ENCODE measurements at regions not wholly inside any gene's neighbourhood (a gene's known extent, or its start where the extent isn't known, plus 50 kb on each side); places are given as distances from the start of the nearest gene placed in this dataset.

DNA sequence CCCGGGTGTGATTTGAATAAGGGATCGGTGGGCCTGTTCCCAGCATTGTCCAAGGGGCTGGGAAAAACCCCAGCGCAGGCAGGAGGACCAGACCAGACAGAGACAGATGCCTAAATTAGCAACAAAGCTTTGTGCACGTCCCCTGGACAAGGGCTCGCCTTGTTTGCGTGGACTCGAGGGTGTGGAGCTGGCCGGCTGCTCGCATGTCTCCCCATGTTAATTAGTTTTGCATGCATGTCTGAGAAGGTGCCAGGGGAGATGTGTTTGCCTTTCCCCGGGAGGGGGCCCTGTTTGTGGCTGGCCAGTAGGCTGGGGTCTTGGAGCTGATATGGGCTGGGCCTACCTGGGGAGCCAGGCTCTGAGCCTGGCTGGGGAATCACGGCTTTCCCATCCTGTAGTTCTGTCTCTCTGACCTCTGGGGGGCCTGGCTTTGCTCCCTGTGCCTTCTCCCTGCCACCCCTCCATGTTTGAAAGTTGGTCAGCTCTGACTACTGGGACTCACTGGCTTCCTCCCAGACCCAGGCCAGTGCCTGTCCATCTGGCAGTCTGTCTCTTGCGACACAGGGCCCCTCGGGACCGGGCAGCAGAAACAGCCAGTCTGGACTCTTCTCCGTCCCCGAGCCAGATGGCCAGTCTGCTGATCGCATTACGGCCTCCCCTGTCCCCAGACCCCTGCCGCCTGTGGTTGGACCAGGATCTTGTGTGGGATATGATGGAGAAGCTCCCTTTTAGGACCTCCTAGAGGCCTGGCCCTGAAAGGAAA lies 55.4 kb upstream of the POLG start:
- Histone ChIP-seq H3K9ac (ENCODE audit: low read depth in 1 of 2, low read length in 2 of 2) (no peak overlapping the region), H3K9me3 (ENCODE audit: control insufficient read depth in 2 of 2, low read length in 2 of 2) (no peaks in the 10 kb centered on the region), H3K36me3 (ENCODE audit: control insufficient read depth in 2 of 2, insufficient read depth in 2 of 2, low read length in 2 of 2) (no peaks in the 10 kb centered on the region), H3K4me3 (ENCODE audit: low read length in 2 of 2) (no peak overlapping the region), H3K4me1 (ENCODE audit: control insufficient read depth in 2 of 2, insufficient read depth in 2 of 2, low read length in 2 of 2) (no peaks in the 10 kb centered on the region), H3K27ac (ENCODE audit: low read depth in 2 of 2, low read length in 2 of 2) (no peak overlapping the region), H3K27me3 (ENCODE audit: control insufficient read depth in 2 of 2, insufficient read depth in 2 of 2, low read length in 2 of 2) (peaks cover 3 to 10% of the 10 kb centered on the region in 2 donors)

- H3K27me3 ChIP-seq (ENCODE audit: control insufficient read depth in 2 of 2, insufficient read depth in 2 of 2, low read length in 2 of 2), result peaks cover 5 to 11% of the 10 kb centered on the region in 2 donors
- no peak overlapping the region for H3K27ac ChIP-seq (ENCODE audit: low read depth in 2 of 2, low read length in 2 of 2)
- H3K36me3 ChIP-seq (ENCODE audit: control insufficient read depth in 2 of 2, insufficient read depth in 2 of 2, low read length in 2 of 2), result no peaks in the 10 kb centered on the region
- H3K9me3 ChIP-seq (ENCODE audit: control insufficient read depth in 2 of 2, low read length in 2 of 2), result no peaks in the 10 kb centered on the region
- H3K4me1 ChIP-seq (ENCODE audit: control insufficient read depth in 2 of 2, insufficient read depth in 2 of 2, low read length in 2 of 2), result no peaks in the 10 kb centered on the region
- H3K9ac ChIP-seq (ENCODE audit: low read depth in 1 of 2, low read length in 2 of 2), result no peak overlapping the region
- H3K4me3 ChIP-seq (ENCODE audit: low read length in 2 of 2), result no peak overlapping the region
Observed at GRCh38 chr15:89387140-89387903, 52.7 kb upstream of the POLG start.

DNA sequence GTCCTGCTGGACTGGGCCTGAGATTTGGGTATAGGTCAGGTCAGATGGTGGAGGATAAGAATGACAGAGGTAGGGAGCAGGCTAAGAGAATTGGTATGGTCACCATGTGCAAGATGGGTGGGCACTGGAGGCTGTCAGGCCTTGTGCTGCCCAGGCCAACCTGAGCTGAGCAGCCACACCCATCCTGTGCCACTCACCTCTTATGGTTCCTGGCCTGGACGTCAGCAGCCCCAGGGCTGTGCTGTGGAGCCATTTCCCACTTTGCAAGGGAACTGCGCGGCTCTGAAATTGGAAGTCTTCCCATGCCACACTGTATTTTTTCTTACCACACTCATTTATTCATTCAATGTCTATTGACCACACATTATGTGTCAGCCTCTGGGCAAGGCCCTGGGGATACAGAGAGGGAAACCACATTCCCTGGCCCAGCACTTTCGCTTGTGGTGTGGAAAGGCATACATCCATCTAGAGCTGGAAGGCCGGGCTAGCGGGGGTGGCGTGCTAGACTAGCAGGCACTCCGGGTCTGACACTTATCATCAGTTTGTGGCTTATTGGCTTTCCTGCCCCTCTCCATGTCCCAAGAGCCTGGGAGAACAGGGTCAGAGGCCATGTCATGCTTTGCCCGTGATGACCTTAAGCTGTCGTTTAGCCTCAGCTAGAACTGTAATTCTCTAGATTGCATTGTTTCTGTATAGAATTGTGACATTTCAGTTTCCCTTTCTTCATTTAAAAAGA lies 51.1 kb upstream of the POLG start:
- Histone ChIP-seq H3K9ac (ENCODE audit: low read depth in 1 of 2, low read length in 2 of 2) (no peak overlapping the region), H3K4me1 (ENCODE audit: control insufficient read depth in 2 of 2, insufficient read depth in 2 of 2, low read length in 2 of 2) (no peaks in the 10 kb centered on the region), H3K36me3 (ENCODE audit: control insufficient read depth in 2 of 2, insufficient read depth in 2 of 2, low read length in 2 of 2) (no peaks in the 10 kb centered on the region), H3K9me3 (ENCODE audit: control insufficient read depth in 2 of 2, low read length in 2 of 2) (no peaks in the 10 kb centered on the region), H3K27me3 (ENCODE audit: control insufficient read depth in 2 of 2, insufficient read depth in 2 of 2, low read length in 2 of 2) (peaks cover 4 to 15% of the 10 kb centered on the region in 2 donors), H3K4me3 (ENCODE audit: low read length in 2 of 2) (no peak overlapping the region), H3K27ac (ENCODE audit: low read depth in 2 of 2, low read length in 2 of 2) (no peak overlapping the region)
